IMR-90 (cell line): ENCODE measurements at regions not wholly inside any gene's neighbourhood (a gene's known extent, or its start where the extent isn't known, plus 50 kb on each side); places are given as distances from the start of the nearest gene placed in this dataset.

Source experiments
- ATAC-seq: fragments of 200-7000 bp; cut with Tn5 transposase; 2 replicates; pipeline ENCODE4 v1.9.1; 2020; ENCODE audit warnings: low read depth, mild to moderate bottlenecking, moderate library complexity
- BruUV-seq: library from RNA; stranded (reverse); fragments of 400-500 nt; replicated peaks from 2 replicates; lab custom pipeline; 2021; lab: Mats Ljungman, UMichigan
- CTCF ChIA-PET: fragments of 300-600 bp; formaldehyde crosslinking; extraction: SDS; loops from one replicate; lab custom pipeline; 2021; ENCODE audit warnings: antibody characterized with exemption; lab: Yijun Ruan, JAX
- POLR2A ChIA-PET: fragments of 300-600 bp; sonication (Branson Sonifier 250); formaldehyde crosslinking; loops from one replicate; lab custom pipeline; 2022; ENCODE audit warnings: antibody characterized with exemption; ENCODE audit not compliant: unreplicated experiment; lab: Charles Lee
- DNase-seq: peaks from one replicate; pipeline ENCODE4 v3.0.0; 2013
- H2AFZ ChIP-seq: replicated peaks from 2 replicates; pipeline ENCODE3; 2013; ENCODE audit warnings: low read length, mild to moderate bottlenecking; ENCODE audit not compliant: poor library complexity
- H2AK5ac ChIP-seq: 2 replicates; pipeline ENCODE4 v1.6.1; 2013; ENCODE audit warnings: low read depth, low read length, inconsistent platforms
- H2AK9ac ChIP-seq: replicated peaks from 2 replicates; pipeline ENCODE3; 2013; ENCODE audit warnings: mild to moderate bottlenecking, low read depth, low read length, moderate library complexity; ENCODE audit not compliant: poor library complexity
- H2BK120ac ChIP-seq: 2 replicates; pipeline ENCODE4 v1.6.1; 2013; ENCODE audit warnings: low read depth, low read length, inconsistent platforms
- H2BK15ac ChIP-seq: 3 replicates; pipeline ENCODE4 v1.6.1; 2013; ENCODE audit warnings: low read depth, low read length, inconsistent platforms
- H2BK20ac ChIP-seq: 2 replicates; pipeline ENCODE4 v1.6.1; 2013; ENCODE audit warnings: low read depth, mild to moderate bottlenecking, inconsistent platforms, low read length, moderate library complexity
- H2BK5ac ChIP-seq: 2 replicates; pipeline ENCODE4 v1.6.1; 2013; ENCODE audit warnings: mild to moderate bottlenecking, low read depth, low read length, inconsistent platforms; ENCODE audit not compliant: poor library complexity, severe bottlenecking
- H3K14ac ChIP-seq: replicated peaks from 2 replicates; pipeline ENCODE4 v1.6.1; 2013; ENCODE audit warnings: low read depth, low read length, inconsistent platforms
- H3K18ac ChIP-seq: 2 replicates; pipeline ENCODE4 v1.6.1; 2013; ENCODE audit warnings: low read depth, low read length, control low read depth
- H3K23ac ChIP-seq: 2 replicates; pipeline ENCODE4 v1.6.1; 2013; ENCODE audit warnings: low read depth, low read length, inconsistent platforms
- H3K27ac ChIP-seq: 2 replicates; pipeline ENCODE4 v1.5.1; 2013; ENCODE audit warnings: mild to moderate bottlenecking, control low read depth, low read length; ENCODE audit not compliant: insufficient read depth
- H3K27me3 ChIP-seq: 2 replicates; pipeline ENCODE4 v1.6.1; 2013; ENCODE audit warnings: low read length; ENCODE audit not compliant: control insufficient read depth, insufficient read depth
- H3K36me3 ChIP-seq: 2 replicates; pipeline ENCODE4 v1.6.1; 2013; ENCODE audit warnings: low read length, mixed read lengths; ENCODE audit not compliant: control insufficient read depth, insufficient read depth
- H3K4ac ChIP-seq: 2 replicates; pipeline ENCODE4 v1.6.1; 2013; ENCODE audit warnings: low read depth, low read length, inconsistent platforms
- H3K4me1 ChIP-seq: 2 replicates; pipeline ENCODE4 v1.6.1; 2013; ENCODE audit warnings: low read length, mixed read lengths; ENCODE audit not compliant: control insufficient read depth, insufficient read depth
- H3K4me2 ChIP-seq: 2 replicates; pipeline ENCODE4 v1.6.1; 2013; ENCODE audit warnings: low read depth, mild to moderate bottlenecking, control low read depth, low read length, moderate library complexity
- H3K4me3 ChIP-seq: 2 replicates; pipeline ENCODE4 v1.5.1; 2013; ENCODE audit warnings: low read depth, mild to moderate bottlenecking, control low read depth, low read length, moderate library complexity; ENCODE audit not compliant: insufficient read depth
- H3K56ac ChIP-seq: 2 replicates; pipeline ENCODE4 v1.6.1; 2013; ENCODE audit warnings: low read length, inconsistent platforms; ENCODE audit not compliant: insufficient read depth; ENCODE audit errors: extremely low read depth
- H3K79me1 ChIP-seq, 2 experiments: 2 replicates each; pipeline ENCODE4 v1.6.1; 2013; ENCODE audit warnings: low read length in 2 of 2, inconsistent platforms in 1 of 2, low read depth in 1 of 2
- H3K9ac ChIP-seq: 2 replicates; pipeline ENCODE4 v1.6.1; 2013; ENCODE audit warnings: low read depth, low read length, control low read depth
- H3K9me1 ChIP-seq: 2 replicates; pipeline ENCODE4 v1.6.1; 2013; ENCODE audit warnings: low read length, inconsistent platforms; ENCODE audit not compliant: insufficient read depth
- H3K9me3 ChIP-seq: 2 replicates; pipeline ENCODE4 v1.6.1; 2013; ENCODE audit warnings: low read length; ENCODE audit not compliant: control insufficient read depth, insufficient read depth
- H4K20me1 ChIP-seq: 2 replicates; pipeline ENCODE4 v1.6.1; 2013; ENCODE audit warnings: low read length, inconsistent platforms; ENCODE audit not compliant: insufficient read depth
- H4K5ac ChIP-seq: 2 replicates; pipeline ENCODE4 v1.6.1; 2013; ENCODE audit warnings: mild to moderate bottlenecking, low read depth, low read length, control low read depth
- H4K8ac ChIP-seq, 2 experiments: 2 replicates each; pipeline ENCODE4 v1.6.1; 2013; ENCODE audit warnings: low read depth in 2 of 2, low read length in 2 of 2, control low read depth in 1 of 2, inconsistent platforms in 1 of 2
- H4K91ac ChIP-seq: 2 replicates; pipeline ENCODE4 v1.6.1; 2013; ENCODE audit warnings: low read depth, low read length, inconsistent platforms; ENCODE audit not compliant: insufficient read depth
- MAZ ChIP-seq: IDR thresholded peaks from 2 replicates; pipeline ENCODE4 v1.6.1; 2012; ENCODE audit warnings: low read depth, mild to moderate bottlenecking, low read length, improper control_type of control experiment, moderate library complexity, borderline replicate concordance
- NFE2L2 ChIP-seq: fragments of 150-350 bp; IDR thresholded peaks from 2 replicates; pipeline ENCODE4 v1.6.1; 2016; ENCODE audit warnings: low read depth, mild to moderate bottlenecking, low read length
- POLR2A ChIP-seq: IDR thresholded peaks from 2 replicates; pipeline ENCODE4 v1.6.1; 2012; ENCODE audit warnings: mild to moderate bottlenecking, low read depth, low read length
- RFX5 ChIP-seq: IDR thresholded peaks from 2 replicates; pipeline ENCODE4 v1.8.0; 2012; ENCODE audit warnings: low read depth, mild to moderate bottlenecking, low read length, moderate library complexity
- dilution Hi-C: fragments of 300-500 bp; cut with HindIII; formaldehyde crosslinking; loops from one replicate; pipeline ENCODE4 v1.14.3; 2018; ENCODE audit warnings: low sequenced_read_pairs; ENCODE audit not compliant: unreplicated experiment
- in situ Hi-C: fragments of 300-500 bp; cut with MboI; formaldehyde crosslinking; loops from 3 replicates; pipeline ENCODE4 v1.14.3; 2019; ENCODE audit warnings: low sequenced_read_pairs, inconsistent platforms, mixed read lengths
- intact Hi-C: fragments of 100-400 bp; cut with micrococcal nuclease; formaldehyde crosslinking; loops from 2 replicates; pipeline ENCODE4 v1.10.0; 2022
- TF ChIP-seq, protein P1 (sequence below): fragments of 150-350 bp; IDR thresholded peaks from 2 replicates; pipeline ENCODE4 v1.6.1; 2017; ENCODE audit warnings: mild to moderate bottlenecking, antibody characterized with exemption, low read length, low read depth

DNA sequence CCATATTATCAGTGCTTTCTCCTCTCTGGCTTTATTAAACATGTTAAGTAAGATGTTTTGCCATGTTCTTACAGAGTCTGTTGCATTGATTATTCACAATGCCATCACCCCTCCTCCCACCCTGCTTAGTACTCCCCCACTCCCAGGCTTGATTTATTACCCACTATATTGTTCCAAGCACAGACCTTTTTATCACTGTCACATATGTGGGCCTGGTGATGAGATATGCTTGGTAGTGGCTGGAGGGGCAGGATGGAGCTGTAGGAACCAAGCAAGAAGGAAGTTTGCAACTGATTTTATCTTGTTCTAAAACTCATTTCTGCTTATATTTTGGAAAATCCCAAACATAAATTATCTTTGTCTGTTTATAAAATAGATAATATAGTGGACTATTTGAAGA is 748.2 kb upstream of the CELF4 start:
- H4K20me1 ChIP-seq, result no peaks in the 10 kb centered on the region
- DNase-seq (no peak), ATAC-seq (no peak)
- H2AK9ac ChIP-seq, result no peak overlapping the region
- POLR2A ChIA-PET, result no interaction called here
- H3K4ac ChIP-seq, result no peak overlapping the region
- H2BK20ac ChIP-seq, result no peak overlapping the region
- no peaks in the 10 kb centered on the region for H3K27me3 ChIP-seq
- no peak overlapping the region for H3K23ac ChIP-seq
- H2BK5ac ChIP-seq, result no peak overlapping the region
- in situ Hi-C loops, result no loop called here
- no peak overlapping the region for H2BK120ac ChIP-seq
- intact Hi-C loops, result no loop called here
- no peak overlapping the region for H4K8ac ChIP-seq
- peaks cover 15% of the 10 kb centered on the region for H3K9me3 ChIP-seq
- no peak overlapping the region for H3K4me2 ChIP-seq
- H3K18ac ChIP-seq, result no peak overlapping the region
- dilution Hi-C loops, result no loop called here
- no peaks in the 10 kb centered on the region for H3K9me1 ChIP-seq
- no peaks in the 10 kb centered on the region for H3K4me1 ChIP-seq
- no peak overlapping the region for H4K91ac ChIP-seq
- H3K9ac ChIP-seq, result no peak overlapping the region
- no peak overlapping the region for H3K27ac ChIP-seq
- H3K36me3 ChIP-seq, result no peaks in the 10 kb centered on the region
- CTCF ChIA-PET, result interaction anchor here (0.5 kb wide), 1 partner anchor 463 kb away, joined by 3 read pairs; no protein-coding TSS in a partner anchor
- H3K4me3 ChIP-seq, result no peak overlapping the region
- H2AFZ ChIP-seq, result no peak overlapping the region
- no peak overlapping the region for H4K5ac ChIP-seq
- TF ChIP-seq, protein P1, sequence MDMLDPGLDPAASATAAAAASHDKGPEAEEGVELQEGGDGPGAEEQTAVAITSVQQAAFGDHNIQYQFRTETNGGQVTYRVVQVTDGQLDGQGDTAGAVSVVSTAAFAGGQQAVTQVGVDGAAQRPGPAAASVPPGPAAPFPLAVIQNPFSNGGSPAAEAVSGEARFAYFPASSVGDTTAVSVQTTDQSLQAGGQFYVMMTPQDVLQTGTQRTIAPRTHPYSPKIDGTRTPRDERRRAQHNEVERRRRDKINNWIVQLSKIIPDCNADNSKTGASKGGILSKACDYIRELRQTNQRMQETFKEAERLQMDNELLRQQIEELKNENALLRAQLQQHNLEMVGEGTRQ, result no peak
- TF ChIP-seq POLR2A (no peak), MAZ (no peak), NFE2L2 (no peak), RFX5 (no peak)
- no TSS peak for BruUV-seq
- H2AK5ac ChIP-seq, result no peak overlapping the region
- no peak overlapping the region for H3K14ac ChIP-seq
- H3K56ac ChIP-seq, result no peak overlapping the region
- no peak overlapping the region for H2BK15ac ChIP-seq
- H3K79me1 ChIP-seq, result no peaks in the 10 kb centered on the region
